HepG2 (cell line): ENCODE measurements at regions not wholly inside any gene's neighbourhood (a gene's known extent, or its start where the extent isn't known, plus 50 kb on each side); places are given as distances from the start of the nearest gene placed in this dataset.

Source experiments
- CREB1 ChIP-seq, 2 experiments: fragments of 450-650 bp in 1 of 2; IDR thresholded peaks; 2 replicates each; pipeline ENCODE4 v1.6.1; 2016 to 2017; ENCODE audit warnings: control low read depth in 1 of 2, mild to moderate bottlenecking in 1 of 2, missing compliant biosample characterization in 1 of 2, missing genetic modification characterization in 1 of 2
- FOXO1 ChIP-seq: sonication (generic); formaldehyde crosslinking; IDR thresholded peaks from 2 replicates; pipeline ENCODE4 v1.4.0; 2020; ENCODE audit warnings: missing genetic modification reagents
- KDM3A ChIP-seq: IDR thresholded peaks from 2 replicates; pipeline ENCODE4 v1.6.1; 2018; ENCODE audit warnings: low read depth, missing compliant biosample characterization
- NR2F6 ChIP-seq, 2 experiments: IDR thresholded peaks; 2 replicates each; pipeline ENCODE4 v1.6.1; 2016; ENCODE audit warnings: antibody characterized with exemption in 1 of 2, mild to moderate bottlenecking in 1 of 2
- RXRB ChIP-seq: IDR thresholded peaks from 2 replicates; pipeline ENCODE4 v1.6.1; 2016; ENCODE audit warnings: borderline replicate concordance, missing genetic modification reagents, missing compliant biosample characterization
- ZMYM4 ChIP-seq: sonication (generic); formaldehyde crosslinking; IDR thresholded peaks from 2 replicates; pipeline ENCODE4 v1.8.1; 2023; ENCODE audit warnings: mild to moderate bottlenecking, missing genetic modification reagents
- ZNF317 ChIP-seq: sonication (generic); formaldehyde crosslinking; IDR thresholded peaks from 2 replicates; pipeline ENCODE4 v1.5.0; 2020; ENCODE audit warnings: mild to moderate bottlenecking, missing genetic modification reagents
- ZNF567 ChIP-seq: sonication (generic); formaldehyde crosslinking; IDR thresholded peaks from 2 replicates; pipeline ENCODE4 v1.8.1; 2023; ENCODE audit warnings: mild to moderate bottlenecking, missing genetic modification reagents, borderline replicate concordance
- ZNF619 ChIP-seq: sonication (generic); formaldehyde crosslinking; IDR thresholded peaks from 2 replicates; pipeline ENCODE4 v1.4.0; 2020; ENCODE audit warnings: mild to moderate bottlenecking, missing genetic modification reagents
- TF ChIP-seq, protein P1 (sequence below): conservative IDR thresholded peaks from 2 replicates; pipeline ENCODE4 v1.6.1; 2018; ENCODE audit warnings: missing genetic modification reagents
- TF ChIP-seq, protein P2 (sequence below): sonication (generic); formaldehyde crosslinking; IDR thresholded peaks from 2 replicates; pipeline ENCODE4 v1.4.0; 2020; ENCODE audit warnings: missing genetic modification reagents
- TF ChIP-seq, protein P3 (sequence below): sonication (generic); formaldehyde crosslinking; IDR thresholded peaks from 2 replicates; pipeline ENCODE4 v1.4.0; 2020; ENCODE audit warnings: missing genetic modification reagents, mild to moderate bottlenecking, borderline replicate concordance
- TF ChIP-seq, protein P4 (sequence below): sonication (generic); formaldehyde crosslinking; IDR thresholded peaks from 2 replicates; pipeline ENCODE4 v1.8.0; 2022; ENCODE audit warnings: missing genetic modification reagents, mild to moderate bottlenecking, borderline replicate concordance
- TF ChIP-seq, protein P5 (sequence below): sonication (generic); IDR thresholded peaks from 2 replicates; pipeline ENCODE4 v1.6.1; 2016; ENCODE audit warnings: low read depth, borderline replicate concordance
- TF ChIP-seq, protein P6 (sequence below): sonication (generic); formaldehyde crosslinking; conservative IDR thresholded peaks from 2 replicates; pipeline ENCODE4 v1.4.0; 2020; ENCODE audit warnings: missing genetic modification reagents

DNA sequence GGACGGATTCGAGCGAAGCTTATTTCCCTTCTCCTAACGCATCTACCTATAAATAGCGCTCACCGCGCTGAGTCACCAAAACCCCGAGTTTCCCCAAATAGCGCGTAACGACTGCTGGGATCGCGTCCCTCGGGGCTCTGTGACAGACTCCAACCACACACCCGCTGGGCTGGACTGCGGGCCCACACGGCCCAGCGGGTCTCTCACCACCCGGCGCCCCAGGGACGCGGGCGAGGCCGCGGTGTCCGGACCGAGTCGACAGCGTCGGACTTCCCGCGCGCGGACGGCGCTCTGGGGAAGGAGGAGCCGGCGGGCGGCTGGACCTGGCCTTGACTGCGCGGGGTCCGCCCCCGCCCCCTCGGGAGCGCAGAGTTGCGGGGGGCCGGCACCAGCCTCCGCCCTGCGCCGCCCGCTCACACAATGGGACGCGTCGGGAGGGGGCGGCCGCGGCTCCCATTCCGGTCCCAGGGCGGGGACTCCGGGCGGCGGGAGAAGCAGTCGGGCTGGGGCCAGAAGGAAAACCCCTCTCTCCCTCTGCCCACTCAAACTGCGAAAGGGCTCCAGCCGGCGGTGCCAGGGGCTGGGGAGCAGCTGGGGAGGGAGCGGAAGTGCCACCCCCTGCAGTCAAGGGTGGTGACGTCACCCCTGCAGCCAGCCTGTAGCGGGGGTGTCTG, 108.8 kb downstream of the KCNRG start (continued):
- peak; percentile 10; the same call in 1 of the 2 replicates for TF ChIP-seq RXRB
- TF ChIP-seq ZNF317 (CRISPR knock-in tag): peak; percentile 78; the same call in 1 of the 2 replicates
- TF ChIP-seq, protein P1, sequence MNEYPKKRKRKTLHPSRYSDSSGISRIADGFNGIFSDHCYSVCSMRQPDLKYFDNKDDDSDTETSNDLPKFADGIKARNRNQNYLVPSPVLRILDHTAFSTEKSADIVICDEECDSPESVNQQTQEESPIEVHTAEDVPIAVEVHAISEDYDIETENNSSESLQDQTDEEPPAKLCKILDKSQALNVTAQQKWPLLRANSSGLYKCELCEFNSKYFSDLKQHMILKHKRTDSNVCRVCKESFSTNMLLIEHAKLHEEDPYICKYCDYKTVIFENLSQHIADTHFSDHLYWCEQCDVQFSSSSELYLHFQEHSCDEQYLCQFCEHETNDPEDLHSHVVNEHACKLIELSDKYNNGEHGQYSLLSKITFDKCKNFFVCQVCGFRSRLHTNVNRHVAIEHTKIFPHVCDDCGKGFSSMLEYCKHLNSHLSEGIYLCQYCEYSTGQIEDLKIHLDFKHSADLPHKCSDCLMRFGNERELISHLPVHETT (CRISPR knock-in tag): no peak; the same call in 1 of the 2 replicates
- TF ChIP-seq ZNF567 (CRISPR knock-in tag): 0 out of 2 replicates have a peak, but pooled peaks have one; percentile 77
- TF ChIP-seq, protein P2, sequence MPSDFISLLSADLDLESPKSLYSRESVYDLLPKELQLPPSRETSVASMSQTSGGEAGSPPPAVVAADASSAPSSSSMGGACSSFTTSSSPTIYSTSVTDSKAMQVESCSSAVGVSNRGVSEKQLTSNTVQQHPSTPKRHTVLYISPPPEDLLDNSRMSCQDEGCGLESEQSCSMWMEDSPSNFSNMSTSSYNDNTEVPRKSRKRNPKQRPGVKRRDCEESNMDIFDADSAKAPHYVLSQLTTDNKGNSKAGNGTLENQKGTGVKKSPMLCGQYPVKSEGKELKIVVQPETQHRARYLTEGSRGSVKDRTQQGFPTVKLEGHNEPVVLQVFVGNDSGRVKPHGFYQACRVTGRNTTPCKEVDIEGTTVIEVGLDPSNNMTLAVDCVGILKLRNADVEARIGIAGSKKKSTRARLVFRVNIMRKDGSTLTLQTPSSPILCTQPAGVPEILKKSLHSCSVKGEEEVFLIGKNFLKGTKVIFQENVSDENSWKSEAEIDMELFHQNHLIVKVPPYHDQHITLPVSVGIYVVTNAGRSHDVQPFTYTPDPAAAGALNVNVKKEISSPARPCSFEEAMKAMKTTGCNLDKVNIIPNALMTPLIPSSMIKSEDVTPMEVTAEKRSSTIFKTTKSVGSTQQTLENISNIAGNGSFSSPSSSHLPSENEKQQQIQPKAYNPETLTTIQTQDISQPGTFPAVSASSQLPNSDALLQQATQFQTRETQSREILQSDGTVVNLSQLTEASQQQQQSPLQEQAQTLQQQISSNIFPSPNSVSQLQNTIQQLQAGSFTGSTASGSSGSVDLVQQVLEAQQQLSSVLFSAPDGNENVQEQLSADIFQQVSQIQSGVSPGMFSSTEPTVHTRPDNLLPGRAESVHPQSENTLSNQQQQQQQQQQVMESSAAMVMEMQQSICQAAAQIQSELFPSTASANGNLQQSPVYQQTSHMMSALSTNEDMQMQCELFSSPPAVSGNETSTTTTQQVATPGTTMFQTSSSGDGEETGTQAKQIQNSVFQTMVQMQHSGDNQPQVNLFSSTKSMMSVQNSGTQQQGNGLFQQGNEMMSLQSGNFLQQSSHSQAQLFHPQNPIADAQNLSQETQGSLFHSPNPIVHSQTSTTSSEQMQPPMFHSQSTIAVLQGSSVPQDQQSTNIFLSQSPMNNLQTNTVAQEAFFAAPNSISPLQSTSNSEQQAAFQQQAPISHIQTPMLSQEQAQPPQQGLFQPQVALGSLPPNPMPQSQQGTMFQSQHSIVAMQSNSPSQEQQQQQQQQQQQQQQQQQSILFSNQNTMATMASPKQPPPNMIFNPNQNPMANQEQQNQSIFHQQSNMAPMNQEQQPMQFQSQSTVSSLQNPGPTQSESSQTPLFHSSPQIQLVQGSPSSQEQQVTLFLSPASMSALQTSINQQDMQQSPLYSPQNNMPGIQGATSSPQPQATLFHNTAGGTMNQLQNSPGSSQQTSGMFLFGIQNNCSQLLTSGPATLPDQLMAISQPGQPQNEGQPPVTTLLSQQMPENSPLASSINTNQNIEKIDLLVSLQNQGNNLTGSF: 0 out of 2 replicates have a peak, but pooled peaks have one; percentile 61
- TF ChIP-seq, protein P3, sequence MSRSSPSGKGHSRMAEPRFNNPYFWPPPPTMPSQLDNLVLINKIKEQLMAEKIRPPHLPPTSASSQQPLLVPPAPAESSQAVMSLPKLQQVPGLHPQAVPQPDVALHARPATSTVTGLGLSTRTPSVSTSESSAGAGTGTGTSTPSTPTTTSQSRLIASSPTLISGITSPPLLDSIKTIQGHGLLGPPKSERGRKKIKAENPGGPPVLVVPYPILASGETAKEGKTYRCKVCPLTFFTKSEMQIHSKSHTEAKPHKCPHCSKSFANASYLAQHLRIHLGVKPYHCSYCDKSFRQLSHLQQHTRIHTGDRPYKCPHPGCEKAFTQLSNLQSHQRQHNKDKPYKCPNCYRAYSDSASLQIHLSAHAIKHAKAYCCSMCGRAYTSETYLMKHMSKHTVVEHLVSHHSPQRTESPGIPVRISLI: no peak
- TF ChIP-seq FOXO1: peak; percentile 36
- TF ChIP-seq NR2F6 (IDR thresholded peaks at IDR 0.05): no peak
- TF ChIP-seq NR2F6 (CRISPR knock-in tag; IDR thresholded peaks at IDR 0.05): no peak
- TF ChIP-seq, protein P4, sequence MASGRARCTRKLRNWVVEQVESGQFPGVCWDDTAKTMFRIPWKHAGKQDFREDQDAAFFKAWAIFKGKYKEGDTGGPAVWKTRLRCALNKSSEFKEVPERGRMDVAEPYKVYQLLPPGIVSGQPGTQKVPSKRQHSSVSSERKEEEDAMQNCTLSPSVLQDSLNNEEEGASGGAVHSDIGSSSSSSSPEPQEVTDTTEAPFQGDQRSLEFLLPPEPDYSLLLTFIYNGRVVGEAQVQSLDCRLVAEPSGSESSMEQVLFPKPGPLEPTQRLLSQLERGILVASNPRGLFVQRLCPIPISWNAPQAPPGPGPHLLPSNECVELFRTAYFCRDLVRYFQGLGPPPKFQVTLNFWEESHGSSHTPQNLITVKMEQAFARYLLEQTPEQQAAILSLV (CRISPR knock-in tag): peak; percentile 36; the same call in 1 of the 2 replicates
- peak; percentile 89 for TF ChIP-seq ZMYM4
- peak; percentile 42 for TF ChIP-seq KDM3A (CRISPR knock-in tag)
- TF ChIP-seq, protein P5, sequence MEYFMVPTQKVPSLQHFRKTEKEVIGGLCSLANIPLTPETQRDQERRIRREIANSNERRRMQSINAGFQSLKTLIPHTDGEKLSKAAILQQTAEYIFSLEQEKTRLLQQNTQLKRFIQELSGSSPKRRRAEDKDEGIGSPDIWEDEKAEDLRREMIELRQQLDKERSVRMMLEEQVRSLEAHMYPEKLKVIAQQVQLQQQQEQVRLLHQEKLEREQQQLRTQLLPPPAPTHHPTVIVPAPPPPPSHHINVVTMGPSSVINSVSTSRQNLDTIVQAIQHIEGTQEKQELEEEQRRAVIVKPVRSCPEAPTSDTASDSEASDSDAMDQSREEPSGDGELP: peak; percentile 89; the same call in 1 of the 2 replicates
- TF ChIP-seq, protein P6, sequence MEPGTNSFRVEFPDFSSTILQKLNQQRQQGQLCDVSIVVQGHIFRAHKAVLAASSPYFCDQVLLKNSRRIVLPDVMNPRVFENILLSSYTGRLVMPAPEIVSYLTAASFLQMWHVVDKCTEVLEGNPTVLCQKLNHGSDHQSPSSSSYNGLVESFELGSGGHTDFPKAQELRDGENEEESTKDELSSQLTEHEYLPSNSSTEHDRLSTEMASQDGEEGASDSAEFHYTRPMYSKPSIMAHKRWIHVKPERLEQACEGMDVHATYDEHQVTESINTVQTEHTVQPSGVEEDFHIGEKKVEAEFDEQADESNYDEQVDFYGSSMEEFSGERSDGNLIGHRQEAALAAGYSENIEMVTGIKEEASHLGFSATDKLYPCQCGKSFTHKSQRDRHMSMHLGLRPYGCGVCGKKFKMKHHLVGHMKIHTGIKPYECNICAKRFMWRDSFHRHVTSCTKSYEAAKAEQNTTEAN: 0 out of 2 replicates have a peak, but pooled peaks have one; percentile 38
- TF ChIP-seq CREB1 (IDR thresholded peaks at IDR 0.05): peak; percentile 98
- peak; percentile 78 for TF ChIP-seq CREB1 (CRISPR knock-in tag; IDR thresholded peaks at IDR 0.05)
- TF ChIP-seq ZNF619 (CRISPR knock-in tag): peak; percentile 58; the same call in 1 of the 2 replicates
